Spleen (tissue), 11 donors: ENCODE measurements at regions not wholly inside any gene's neighbourhood (a gene's known extent, or its start where the extent isn't known, plus 50 kb on each side); places are given as distances from the start of the nearest gene placed in this dataset.

Experiments
- DNase-seq: peaks from one replicate; pipeline ENCODE4 v3.0.0-alpha.2; 2020
- H3K27ac ChIP-seq, 8 donors: fragments of 200-600 bp; sonication (generic) in 7 of 8; 1 replicate in 4 of 8; 2 replicates in 4 of 8; pipeline versions ENCODE4 v1.5.0 to v1.8.0; 2016 to 2021; ENCODE audit warnings: inconsistent platforms in 4 of 8, mild to moderate bottlenecking in 4 of 8, moderate library complexity in 1 of 8
- H3K27me3 ChIP-seq, 7 donors: fragments of 200-600 bp; sonication (generic) in 6 of 7; replicated peaks in 1 of 7; 1 replicate in 4 of 7; 2 replicates in 3 of 7; pipeline versions ENCODE4 v1.5.0 to v1.8.0; 2016 to 2021; ENCODE audit warnings: inconsistent platforms in 3 of 7, mild to moderate bottlenecking in 1 of 7
- H3K36me3 ChIP-seq, 6 donors: fragments of 200-600 bp; sonication (generic) in 5 of 6; 1 replicate in 4 of 6; 2 replicates in 2 of 6; pipeline versions ENCODE4 v1.5.0 to v1.8.0; 2016 to 2021; ENCODE audit warnings: inconsistent platforms in 2 of 6
- H3K4me1 ChIP-seq, 6 donors: fragments of 200-600 bp; sonication (generic) in 5 of 6; 1 replicate in 3 of 6; 2 replicates in 3 of 6; pipeline versions ENCODE4 v1.5.0 to v1.8.0; 2016 to 2021; ENCODE audit warnings: inconsistent platforms in 3 of 6
- H3K4me3 ChIP-seq, 8 donors: fragments of 200-600 bp; sonication (generic) in 7 of 8; 1 replicate in 4 of 8; 2 replicates in 4 of 8; pipeline versions ENCODE4 v1.5.0 to v1.8.0; 2016 to 2021; ENCODE audit warnings: inconsistent platforms in 4 of 8, mild to moderate bottlenecking in 4 of 8, moderate library complexity in 2 of 8
- H3K9me3 ChIP-seq, 8 donors: fragments of 200-600 bp; sonication (generic) in 7 of 8; 1 replicate in 4 of 8; 2 replicates in 4 of 8; pipeline versions ENCODE4 v1.5.0 to v1.8.0; 2016 to 2021; ENCODE audit warnings: inconsistent platforms in 4 of 8
- CTCF ChIP-seq, 11 experiments: fragments of 200-600 bp in 7 of 11; fragments of 450-650 bp in 4 of 11; sonication (generic) in 4 of 11; IDR thresholded peaks in 8 of 11; conservative IDR thresholded peaks in 3 of 11; 1 replicate in 7 of 11; 2 replicates in 4 of 11; pipeline versions ENCODE4 v1.4.0 to v1.8.0; 2016 to 2021; ENCODE audit warnings: antibody characterized with exemption in 11 of 11, inconsistent platforms in 4 of 11, mild to moderate bottlenecking in 1 of 11
- POLR2A ChIP-seq, 3 donors: fragments of 450-650 bp; IDR thresholded peaks; one replicate each; pipeline ENCODE4 v1.5.1; 2017; ENCODE audit warnings: antibody characterized with exemption in 3 of 3, mild to moderate bottlenecking in 1 of 3
- POLR2AphosphoS5 ChIP-seq, 3 donors: sonication (generic); formaldehyde crosslinking; IDR thresholded peaks; one replicate each; pipeline ENCODE4 v1.5.1; 2017; ENCODE audit warnings: antibody characterized with exemption in 3 of 3
- WGBS, 5 donors: extraction: QIAGEN DNeasy Blood & Tissue Kit in 3 of 5; methylation state at CpG; one replicate each; pipeline versions ENCODE4 v1.1.5 to v1.1.7; 2013 to 2018; 5-methylcytosine and 5-hydroxymethylcytosine counted together
- intact Hi-C: fragments of 100-400 bp; cut with DNase I; formaldehyde crosslinking; loops from one replicate; pipeline ENCODE4 v1.15.0; 2023; ENCODE audit warnings: low total_unique reads
- donor health status: healthy with polysubstance abuse.
- donor health status: DM: no; HTN: no; CAD: no; lungs with moderate emphysema.
- donor health status: DM: no; HTN: no; CAD: no.
- donor health status: Bipolar disorder and iron deficiency.
- donor health status: healthy.
- donor health status: DM: no; HTN: no; CAD: no.
- donor health status: DM: yes; HTN: yes; CAD: no.

- no peak for TF ChIP-seq POLR2A (IDR thresholded peaks at IDR 0.05)
- no peak for TF ChIP-seq POLR2AphosphoS5 (IDR thresholded peaks at IDR 0.05)
- TF ChIP-seq CTCF (IDR thresholded peaks at IDR 0.05 in 8 of 11, conservative IDR thresholded peaks at IDR 0.05 in 3 of 11): no peak
- H3K9me3 ChIP-seq: no peaks in the 10 kb centered on the region
- H3K4me3 ChIP-seq: no peak overlapping the region
- 81 to 97% (median 86%) methylated on average over 3 of the region's 3 CpGs for WGBS, 5 donors
- H3K36me3 ChIP-seq: no peaks in the 10 kb centered on the region
- DNase-seq: no peak
- no peaks in the 10 kb centered on the region for H3K27me3 ChIP-seq
- no peak overlapping the region for H3K27ac ChIP-seq
- no peaks in the 10 kb centered on the region for H3K4me1 ChIP-seq
- intact Hi-C loops: no loop called here
These were observed 477.1 kb upstream of the TCF4 start for GRCh38 chr18:56065086-56065485.

- DNase-seq: no peak
- H3K4me3 ChIP-seq: no peak overlapping the region
- intact Hi-C loops: no loop called here
- no peak for TF ChIP-seq CTCF (IDR thresholded peaks at IDR 0.05 in 8 of 11, conservative IDR thresholded peaks at IDR 0.05 in 3 of 11)
- no peak for TF ChIP-seq POLR2A (IDR thresholded peaks at IDR 0.05)
- no peak for TF ChIP-seq POLR2AphosphoS5 (IDR thresholded peaks at IDR 0.05)
- H3K27me3 ChIP-seq: no peaks in the 10 kb centered on the region
- no peaks in the 10 kb centered on the region for H3K36me3 ChIP-seq
- no peaks in the 10 kb centered on the region for H3K4me1 ChIP-seq
- WGBS, 5 donors: 47 to 85% (median 67%) methylated on average over 2 of the region's 2 CpGs
- H3K27ac ChIP-seq: no peak overlapping the region
- H3K9me3 ChIP-seq: no peaks in the 10 kb centered on the region
These were observed 474.9 kb upstream of the TCF4 start for GRCh38 chr18:56062931-56063330.

- Histone ChIP-seq H3K4me3 (no peak overlapping the region), H3K4me1 (no peaks in the 10 kb centered on the region), H3K36me3 (no peaks in the 10 kb centered on the region), H3K9me3 (no peaks in the 10 kb centered on the region), H3K27me3 (no peaks in the 10 kb centered on the region), H3K27ac (no peak overlapping the region)
- 70 to 90% (median 84%) methylated on average over 2 of the region's 2 CpGs for WGBS, 5 donors
- intact Hi-C loops: no loop called here
- TF ChIP-seq POLR2AphosphoS5 (IDR thresholded peaks at IDR 0.05) (no peak), POLR2A (IDR thresholded peaks at IDR 0.05) (no peak), CTCF (IDR thresholded peaks at IDR 0.05 in 8 of 11, conservative IDR thresholded peaks at IDR 0.05 in 3 of 11) (no peak)
- DNase-seq: no peak
These were observed 473.1 kb upstream of the TCF4 start for GRCh38 chr18:56060967-56061541.

- Histone ChIP-seq H3K36me3 (no peaks in the 10 kb centered on the region), H3K9me3 (peaks cover 0 to 28% (median 22%) of the 10 kb centered on the region in 8 donors), H3K4me1 (no peaks in the 10 kb centered on the region), H3K27ac (no peak overlapping the region), H3K4me3 (no peak overlapping the region), H3K27me3 (no peaks in the 10 kb centered on the region)
- intact Hi-C loops: no loop called here
- TF ChIP-seq POLR2AphosphoS5 (IDR thresholded peaks at IDR 0.05): no peak
- TF ChIP-seq POLR2A (IDR thresholded peaks at IDR 0.05): no peak
- TF ChIP-seq CTCF (IDR thresholded peaks at IDR 0.05 in 8 of 11, conservative IDR thresholded peaks at IDR 0.05 in 3 of 11): no peak
- WGBS, 5 donors: 87 to 95% (median 94%) methylated on average over 1 of the region's 1 CpG
- no peak for DNase-seq
These were observed 464.2 kb upstream of the TCF4 start for GRCh38 chr18:56052202-56052601.
